SK-N-SH treated with all-trans-retinoic acid at 6 μM for 48 hours (cell line): ENCODE measurements at regions not wholly inside any gene's neighbourhood (a gene's known extent, or its start where the extent isn't known, plus 50 kb on each side); places are given as distances from the start of the nearest gene placed in this dataset.

Experiments used
- ARNTL ChIP-seq: fragments of 450-650 bp; formaldehyde crosslinking; IDR thresholded peaks from 2 replicates; pipeline ENCODE4 v1.5.0; 2020; ENCODE audit warnings: low read depth, mild to moderate bottlenecking, moderate library complexity, borderline replicate concordance
- BACH2 ChIP-seq: fragments of 250-450 bp; sonication (Bioruptor Pico); IDR thresholded peaks from 2 replicates; pipeline ENCODE4 v1.9.0; 2021; ENCODE audit warnings: mild to moderate bottlenecking, borderline replicate concordance
- CREB5 ChIP-seq: fragments of 250-450 bp; sonication (Bioruptor Pico); IDR thresholded peaks from 2 replicates; pipeline ENCODE4 v1.5.1; 2020; ENCODE audit warnings: low read depth, mild to moderate bottlenecking, moderate library complexity
- GLIS3 ChIP-seq: fragments of 250-450 bp; sonication (Bioruptor Pico); IDR thresholded peaks from 2 replicates; pipeline ENCODE4 v1.5.0; 2020; ENCODE audit warnings: mild to moderate bottlenecking, moderate library complexity
- POU6F1 ChIP-seq: fragments of 250-450 bp; sonication (Bioruptor Pico); IDR thresholded peaks from 2 replicates; pipeline ENCODE4 v1.8.0; 2021; ENCODE audit warnings: low read depth, mild to moderate bottlenecking, moderate library complexity, borderline replicate concordance
- PPARA ChIP-seq: fragments of 250-450 bp; sonication (Bioruptor Pico); IDR thresholded peaks from 2 replicates; pipeline ENCODE4 v1.5.0; 2020; ENCODE audit warnings: mild to moderate bottlenecking, borderline replicate concordance
- RARB ChIP-seq: fragments of 250-450 bp; sonication (Bioruptor Pico); IDR thresholded peaks from 2 replicates; pipeline ENCODE4 v1.8.0; 2021; ENCODE audit warnings: mild to moderate bottlenecking, moderate library complexity
- TOX ChIP-seq: fragments of 250-450 bp; sonication (Bioruptor Pico); IDR thresholded peaks from 2 replicates; pipeline ENCODE4 v1.8.0; 2021; ENCODE audit warnings: mild to moderate bottlenecking, moderate library complexity, borderline replicate concordance
- ZNF8 ChIP-seq: fragments of 450-650 bp; formaldehyde crosslinking; IDR thresholded peaks from 2 replicates; pipeline ENCODE4 v1.5.0; 2020; ENCODE audit warnings: mild to moderate bottlenecking, moderate library complexity
- TF ChIP-seq, protein P1 (sequence below): fragments of 250-450 bp; sonication (Bioruptor Pico); IDR thresholded peaks from 2 replicates; pipeline ENCODE4 v1.8.0; 2020; ENCODE audit warnings: mild to moderate bottlenecking, moderate library complexity, borderline replicate concordance

GRCh38 chr7:83259064-83259463 lies 96.4 kb upstream of the PCLO start:
- TF ChIP-seq GLIS3 (CRISPR knock-in tag) (no peak), TOX (no peak), RARB (CRISPR knock-in tag) (no peak), POU6F1 (CRISPR knock-in tag) (no peak), ARNTL (CRISPR knock-in tag) (no peak), CREB5 (CRISPR knock-in tag) (no peak), ZNF8 (CRISPR knock-in tag) (no peak), BACH2 (CRISPR knock-in tag) (no peak), PPARA (CRISPR knock-in tag) (no peak)
- TF ChIP-seq, protein P1, sequence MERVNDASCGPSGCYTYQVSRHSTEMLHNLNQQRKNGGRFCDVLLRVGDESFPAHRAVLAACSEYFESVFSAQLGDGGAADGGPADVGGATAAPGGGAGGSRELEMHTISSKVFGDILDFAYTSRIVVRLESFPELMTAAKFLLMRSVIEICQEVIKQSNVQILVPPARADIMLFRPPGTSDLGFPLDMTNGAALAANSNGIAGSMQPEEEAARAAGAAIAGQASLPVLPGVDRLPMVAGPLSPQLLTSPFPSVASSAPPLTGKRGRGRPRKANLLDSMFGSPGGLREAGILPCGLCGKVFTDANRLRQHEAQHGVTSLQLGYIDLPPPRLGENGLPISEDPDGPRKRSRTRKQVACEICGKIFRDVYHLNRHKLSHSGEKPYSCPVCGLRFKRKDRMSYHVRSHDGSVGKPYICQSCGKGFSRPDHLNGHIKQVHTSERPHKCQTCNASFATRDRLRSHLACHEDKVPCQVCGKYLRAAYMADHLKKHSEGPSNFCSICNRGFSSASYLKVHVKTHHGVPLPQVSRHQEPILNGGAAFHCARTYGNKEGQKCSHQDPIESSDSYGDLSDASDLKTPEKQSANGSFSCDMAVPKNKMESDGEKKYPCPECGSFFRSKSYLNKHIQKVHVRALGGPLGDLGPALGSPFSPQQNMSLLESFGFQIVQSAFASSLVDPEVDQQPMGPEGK (CRISPR knock-in tag): no peak
